Lung (tissue), 11 donors: ENCODE measurements at regions not wholly inside any gene's neighbourhood (a gene's known extent, or its start where the extent isn't known, plus 50 kb on each side); places are given as distances from the start of the nearest gene placed in this dataset.

Source experiments
- ATAC-seq: fragments of 200-7000 bp; cut with Tn5 transposase; one replicate; pipeline ENCODE4 v1.9.1; 2020; ENCODE audit warnings: moderate number of reproducible peaks; ENCODE audit not compliant: insufficient read depth, low FRiP score
- DNase-seq, 3 donors: peaks; one replicate each; pipeline ENCODE4 v3.0.0-alpha.2; 2013 to 2017
- H3K27ac ChIP-seq, 2 donors: one replicate each; pipeline ENCODE4 v1.5.1; 2013; ENCODE audit warnings: mild to moderate bottlenecking in 2 of 2, moderate library complexity in 2 of 2, control low read depth in 1 of 2, inconsistent platforms in 1 of 2, low read depth in 1 of 2, low read length in 1 of 2
- H3K27me3 ChIP-seq, 3 donors: one replicate each; pipeline ENCODE4 v1.5.1; 2013; ENCODE audit warnings: low read length in 2 of 3; ENCODE audit not compliant: control insufficient read depth in 3 of 3, insufficient read depth in 3 of 3
- H3K36me3 ChIP-seq, 4 donors: one replicate each; pipeline ENCODE4 v1.5.1; 2013; ENCODE audit warnings: low read length in 4 of 4, mild to moderate bottlenecking in 1 of 4, moderate library complexity in 1 of 4; ENCODE audit not compliant: control insufficient read depth in 4 of 4, insufficient read depth in 4 of 4
- H3K4me1 ChIP-seq, 5 donors: one replicate each; pipeline ENCODE4 v1.5.1; 2013; ENCODE audit warnings: low read length in 5 of 5, mild to moderate bottlenecking in 2 of 5, moderate library complexity in 1 of 5; ENCODE audit not compliant: control insufficient read depth in 5 of 5, insufficient read depth in 5 of 5
- H3K4me3 ChIP-seq: one replicate; pipeline ENCODE4 v1.5.1; 2013; ENCODE audit warnings: mild to moderate bottlenecking, control low read depth, moderate library complexity
- H3K9ac ChIP-seq, 2 donors: one replicate each; pipeline ENCODE4 v1.5.1; 2013; ENCODE audit warnings: low read length in 2 of 2, control low read depth in 1 of 2; ENCODE audit not compliant: insufficient read depth in 1 of 2
- H3K9me3 ChIP-seq, 4 donors: one replicate each; pipeline ENCODE4 v1.5.1; 2013; ENCODE audit warnings: low read length in 3 of 4, mild to moderate bottlenecking in 1 of 4, moderate library complexity in 1 of 4; ENCODE audit not compliant: control insufficient read depth in 4 of 4, insufficient read depth in 3 of 4
- CTCF ChIP-seq: IDR thresholded peaks from 2 replicates; pipeline ENCODE4 v1.5.1; 2012; ENCODE audit warnings: mild to moderate bottlenecking; ENCODE audit errors: control extremely low read depth, extremely low read depth
- WGBS, 2 donors: extraction: QIAGEN DNeasy Blood & Tissue Kit; methylation state at CpG; one replicate each; pipeline ENCODE4 v1.1.7; 2013; 5-methylcytosine and 5-hydroxymethylcytosine counted together
- donor health status: control.
- donor health status: control.
- donor health status: Bipolar disorder and iron deficiency.
- donor health status: healthy.
- donor health status: DM: yes; HTN: yes; CAD: no.

DNA sequence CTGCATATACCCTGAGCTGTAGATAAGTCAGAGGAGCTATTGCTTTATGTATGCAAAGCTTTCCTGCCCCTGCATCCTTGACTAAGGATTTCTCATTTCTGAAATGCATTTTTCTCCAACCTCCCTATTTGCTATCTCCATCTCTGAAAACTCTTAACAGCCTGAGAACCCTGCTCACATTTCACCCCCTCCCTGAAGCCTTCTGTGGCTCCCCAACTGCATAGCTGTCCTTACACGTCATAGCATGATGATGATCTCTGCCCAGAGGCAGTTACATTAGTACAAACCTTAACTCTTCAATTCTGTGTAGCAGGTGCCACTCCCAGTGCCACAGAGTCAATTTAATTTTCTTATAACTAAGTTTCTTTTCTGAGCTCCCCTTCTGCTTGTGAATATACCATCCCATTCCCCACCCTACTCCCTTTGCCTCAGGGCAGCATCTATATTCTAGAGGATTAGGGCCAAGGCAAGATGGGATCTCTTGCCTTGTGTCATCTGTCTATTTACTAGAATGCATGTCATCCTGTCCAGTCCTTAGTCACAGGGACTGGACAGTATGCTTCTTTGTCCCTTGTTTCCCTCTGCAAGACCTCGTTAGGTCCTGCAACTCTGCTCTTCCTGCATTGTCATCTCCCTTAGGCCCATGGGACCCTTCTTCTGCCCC is 149.7 kb upstream of the SPRY4 start:
- Histone ChIP-seq H3K36me3 (peaks cover 0 to 6% (median 1%) of the 10 kb centered on the region in 4 donors), H3K4me3 (no peak overlapping the region), H3K27me3 (no peaks in the 10 kb centered on the region), H3K9me3 (peaks cover 0 to 8% (median 2%) of the 10 kb centered on the region in 4 donors), H3K27ac (no peak overlapping the region), H3K4me1 (no peaks in the 10 kb centered on the region), H3K9ac (no peak overlapping the region)
- 90 to 94% methylated on average over 2 of the region's 2 CpGs for WGBS, 2 donors
- TF ChIP-seq CTCF: no peak
- DNase-seq (no peak), ATAC-seq (no peak)

DNA sequence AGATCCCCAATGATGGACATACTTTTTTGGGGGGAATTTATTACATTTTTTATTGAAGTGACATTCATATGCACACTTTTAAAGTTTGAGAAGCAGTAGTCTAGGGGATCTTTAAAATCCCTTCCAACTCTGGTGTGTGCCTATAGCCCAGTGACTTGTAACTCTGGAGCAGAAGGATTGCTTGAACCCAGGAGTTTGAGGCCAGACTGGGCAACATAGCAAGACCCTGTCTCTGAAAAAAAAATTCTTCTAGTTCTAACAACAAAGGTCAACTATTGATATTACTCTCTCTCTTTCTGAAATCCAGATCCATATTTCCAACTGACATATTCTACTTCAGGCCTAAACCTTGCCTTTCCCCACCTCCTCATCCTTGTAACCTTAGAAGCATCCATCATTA is 148.2 kb upstream of the SPRY4 start:
- DNase-seq: no peak
- no peak for TF ChIP-seq CTCF
- no peak overlapping the region for H3K4me3 ChIP-seq
- no peaks in the 10 kb centered on the region for H3K4me1 ChIP-seq
- no peak overlapping the region for H3K27ac ChIP-seq
- ATAC-seq: no peak
- H3K27me3 ChIP-seq: no peaks in the 10 kb centered on the region
- H3K36me3 ChIP-seq: no peaks in the 10 kb centered on the region
- H3K9ac ChIP-seq: no peak overlapping the region
- H3K9me3 ChIP-seq: no peaks in the 10 kb centered on the region

DNA sequence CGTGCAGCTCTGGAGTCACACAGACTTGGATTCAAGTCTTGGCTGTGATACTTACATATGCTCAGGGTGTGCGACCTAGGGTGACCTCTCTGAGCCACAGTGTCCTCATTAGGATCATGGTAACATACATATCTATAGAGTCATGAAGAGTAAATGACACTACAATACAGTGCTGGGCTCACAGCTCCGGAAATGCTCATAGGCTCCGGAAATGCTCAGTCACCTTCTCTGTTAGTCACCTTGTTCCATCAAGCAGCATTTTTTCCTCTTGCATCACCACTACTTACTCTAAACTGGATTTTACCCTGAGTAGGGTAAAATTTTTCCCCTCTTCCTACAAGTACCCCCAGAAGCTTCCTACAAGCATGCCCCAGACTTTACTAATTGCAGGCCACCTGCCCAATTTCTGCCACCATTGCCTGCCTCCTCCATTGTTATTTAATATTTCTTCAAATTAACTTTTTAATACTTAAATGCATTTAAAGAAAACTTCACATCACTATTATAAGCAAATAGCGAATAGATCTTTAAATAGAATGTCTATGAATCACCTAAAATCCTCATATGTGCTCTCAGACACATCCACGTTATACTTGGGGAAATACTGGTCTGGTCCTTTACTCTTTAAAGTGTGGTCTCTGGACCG is 147.6 kb upstream of the SPRY4 start:
- no peak overlapping the region for H3K27ac ChIP-seq
- no peaks in the 10 kb centered on the region for H3K36me3 ChIP-seq
- DNase-seq (no peak), ATAC-seq (no peak)
- H3K9me3 ChIP-seq: no peaks in the 10 kb centered on the region
- no peaks in the 10 kb centered on the region for H3K27me3 ChIP-seq
- H3K4me1 ChIP-seq: peaks cover 0 to under 1% (median 0%) of the 10 kb centered on the region in 5 donors
- no peak overlapping the region for H3K4me3 ChIP-seq
- no peak for TF ChIP-seq CTCF
- 84 to 86% methylated on average over 7 of the region's 7 CpGs for WGBS, 2 donors
- H3K9ac ChIP-seq: no peak overlapping the region
